GM19468 (cell line): ENCODE measurements at regions not wholly inside any gene's neighbourhood (a gene's known extent, or its start where the extent isn't known, plus 50 kb on each side); places are given as distances from the start of the nearest gene placed in this dataset.

Experiments
- ATAC-seq: cut with Tn5 transposase; IDR thresholded peaks from one replicate; pipeline ENCODE4 v1.9.1; 2021; ENCODE audit warnings: mild to moderate bottlenecking, moderate library complexity, moderate number of reproducible peaks; ENCODE audit not compliant: unreplicated experiment; ENCODE audit errors: extremely low read depth

DNA sequence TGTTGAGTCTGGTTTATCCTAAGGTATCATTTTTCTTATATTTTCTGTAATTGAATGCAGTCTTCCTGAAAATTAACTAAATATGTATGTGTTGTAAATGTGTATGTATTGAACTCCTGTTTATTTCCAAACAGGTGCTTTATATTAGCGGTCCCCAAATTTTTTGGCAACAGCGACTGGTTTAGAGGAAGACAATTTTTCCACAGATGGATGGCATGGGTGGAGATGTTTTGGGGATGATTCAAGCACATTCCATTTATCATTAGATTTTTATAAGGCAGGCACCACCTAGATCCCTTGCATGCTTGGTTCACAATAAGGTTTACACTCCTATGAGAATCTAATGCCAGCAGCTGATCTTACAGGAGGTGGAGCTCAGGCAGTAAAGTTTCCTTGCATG is 210.5 kb upstream of the ANO3 start:
- no peak for ATAC-seq

DNA sequence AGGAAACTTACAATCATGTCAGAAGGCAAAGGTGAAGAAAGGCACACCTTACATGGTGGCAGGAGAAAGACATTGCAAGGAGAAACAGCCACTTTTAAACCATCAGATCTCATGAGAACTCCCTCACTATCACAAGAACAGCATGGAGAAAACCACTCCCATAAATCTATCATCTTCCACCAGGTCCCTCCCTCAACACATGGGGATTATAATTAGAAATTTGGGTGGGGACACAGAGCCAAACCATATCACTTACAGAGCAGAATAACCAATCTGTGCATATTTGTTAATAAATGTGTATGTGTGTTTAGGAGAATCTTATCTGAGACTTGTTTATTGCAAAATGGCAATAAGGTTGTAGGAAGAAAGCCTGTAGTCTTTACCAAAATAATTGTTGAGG is 205.2 kb upstream of the ANO3 start:
- no peak for ATAC-seq

DNA sequence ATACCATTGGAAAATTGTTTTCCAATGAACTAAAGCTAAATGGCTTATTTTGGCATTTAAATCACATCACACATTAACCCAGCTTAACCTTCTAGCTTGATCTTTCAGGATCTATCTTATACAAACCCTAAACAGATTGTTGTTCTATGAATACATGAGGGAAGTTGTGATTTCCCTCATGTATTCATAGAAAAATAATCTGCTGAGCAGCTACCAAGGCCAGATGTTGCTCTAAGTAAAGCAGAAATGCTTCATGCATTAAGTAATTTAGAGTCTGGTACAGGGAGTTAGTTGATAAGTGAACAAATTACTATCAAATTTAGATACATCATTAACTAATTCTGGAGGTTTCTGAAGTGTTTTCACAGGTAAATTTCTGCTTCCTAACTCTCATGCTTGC is 204.6 kb upstream of the ANO3 start:
- no peak for ATAC-seq

GRCh38 chr11:26131406-26131805 is 200.5 kb upstream of the ANO3 start:
- ATAC-seq, result no peak

DNA sequence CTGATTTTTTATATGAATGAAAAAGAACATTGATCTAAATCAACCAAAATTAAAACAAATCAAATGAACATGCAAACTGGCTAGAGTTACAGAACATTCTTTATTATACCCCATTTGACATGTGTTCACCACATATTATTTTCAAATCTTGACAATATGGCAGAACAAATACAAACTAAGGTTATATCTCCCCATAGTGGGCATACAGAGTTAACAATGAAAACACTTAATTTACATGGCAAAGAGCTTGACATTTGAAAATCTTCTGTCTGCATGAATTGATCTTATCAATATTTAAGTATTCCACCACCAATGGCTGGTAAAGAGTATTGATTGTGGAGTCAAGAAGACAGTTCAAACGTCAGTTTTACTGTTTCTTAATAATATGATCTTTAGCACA is 197.9 kb upstream of the ANO3 start:
- ATAC-seq, result no peak

DNA sequence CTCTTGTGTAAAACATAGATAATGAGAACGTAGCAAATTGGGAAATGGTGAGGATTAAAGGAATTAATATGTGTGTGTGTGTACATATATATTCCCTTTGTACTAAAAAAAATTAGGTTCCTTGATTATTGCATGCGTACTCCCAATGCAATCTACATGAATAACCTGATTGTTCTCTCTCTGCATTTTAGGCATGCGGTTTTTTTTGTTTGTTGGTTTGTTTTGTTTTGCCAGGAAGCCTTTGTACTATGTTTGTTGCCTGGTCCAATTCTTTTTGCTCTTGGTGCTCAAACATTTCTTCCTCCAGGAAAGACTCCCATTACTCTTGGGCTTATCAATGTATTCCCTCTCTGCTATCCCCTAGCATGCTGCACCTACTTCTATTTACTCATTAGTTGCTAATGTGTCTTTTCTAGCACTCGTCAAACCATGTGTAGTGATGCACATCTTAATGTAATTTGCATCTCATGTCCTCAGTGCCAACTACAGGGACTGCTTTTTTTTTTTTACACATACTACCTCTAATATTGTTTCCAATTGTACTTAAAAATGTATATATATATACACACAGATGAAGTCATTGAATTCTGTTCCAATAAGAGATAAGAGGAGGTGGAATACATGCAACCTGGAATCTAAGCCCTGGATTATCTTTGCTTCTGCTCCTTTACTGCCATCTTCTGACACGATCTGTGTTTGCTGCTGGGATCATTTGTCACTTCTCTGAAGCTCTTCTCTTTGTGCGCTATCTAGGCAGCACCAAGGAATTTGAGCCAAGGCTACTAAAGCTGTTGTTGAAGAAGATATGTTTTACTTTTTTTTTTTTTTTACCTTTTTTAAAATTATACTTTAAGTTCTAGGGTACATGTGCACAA is 197.2 kb upstream of the ANO3 start:
- ATAC-seq, result peak; percentile 29

- no peak for ATAC-seq
These were observed 194.3 kb upstream of the ANO3 start for GRCh38 chr11:26137651-26138050.

GRCh38 chr11:26142891-26143290 is 189.0 kb upstream of the ANO3 start:
- ATAC-seq, result no peak

- no peak for ATAC-seq
These were observed 188.2 kb upstream of the ANO3 start for GRCh38 chr11:26143566-26144290.

- ATAC-seq, result no peak
These were observed 187.6 kb upstream of the ANO3 start for GRCh38 chr11:26144291-26144690.

DNA sequence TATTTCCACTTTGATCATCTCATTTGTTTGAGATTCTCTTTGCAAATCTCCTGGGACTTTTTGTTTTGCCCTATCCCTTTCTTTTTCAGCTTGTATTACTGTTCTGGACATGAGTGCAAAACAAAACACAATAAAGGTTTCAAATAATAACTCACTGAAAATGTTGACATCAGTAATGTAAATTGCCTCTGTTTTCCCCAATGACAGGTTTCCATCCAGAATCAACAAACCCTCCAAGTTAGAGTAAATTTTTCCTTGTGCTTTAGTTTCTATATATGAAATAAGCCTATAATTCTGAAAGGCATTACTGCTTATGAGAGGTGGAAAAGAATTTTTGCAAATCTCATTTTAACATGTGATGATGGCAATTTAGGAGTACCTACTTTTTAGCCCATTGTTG is 187.0 kb upstream of the ANO3 start:
- no peak for ATAC-seq

DNA sequence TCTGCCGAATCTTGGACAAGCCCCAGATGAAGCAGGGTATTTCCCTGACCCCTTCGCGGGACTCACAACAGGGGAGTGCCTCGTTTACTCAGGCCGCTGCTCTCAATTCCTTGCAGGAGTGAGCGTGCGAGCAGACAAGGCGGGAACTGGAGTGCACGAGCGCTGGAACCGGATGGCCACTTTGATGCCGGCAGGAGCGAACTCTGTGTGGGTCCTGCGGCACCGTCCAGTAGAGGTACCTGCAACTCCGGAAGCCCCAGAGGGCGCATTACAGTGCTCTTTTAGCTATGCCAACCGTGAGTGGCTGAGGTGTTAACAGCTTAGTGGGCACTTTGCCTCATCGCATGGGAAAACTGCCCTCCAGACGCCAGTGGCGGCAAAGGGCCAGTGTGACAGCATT is 182.3 kb upstream of the ANO3 start:
- no peak for ATAC-seq

GRCh38 chr11:26150031-26150430 is 181.9 kb upstream of the ANO3 start:
- ATAC-seq, result no peak

GRCh38 chr11:26158251-26158650 is 173.7 kb upstream of the ANO3 start:
- no peak for ATAC-seq

DNA sequence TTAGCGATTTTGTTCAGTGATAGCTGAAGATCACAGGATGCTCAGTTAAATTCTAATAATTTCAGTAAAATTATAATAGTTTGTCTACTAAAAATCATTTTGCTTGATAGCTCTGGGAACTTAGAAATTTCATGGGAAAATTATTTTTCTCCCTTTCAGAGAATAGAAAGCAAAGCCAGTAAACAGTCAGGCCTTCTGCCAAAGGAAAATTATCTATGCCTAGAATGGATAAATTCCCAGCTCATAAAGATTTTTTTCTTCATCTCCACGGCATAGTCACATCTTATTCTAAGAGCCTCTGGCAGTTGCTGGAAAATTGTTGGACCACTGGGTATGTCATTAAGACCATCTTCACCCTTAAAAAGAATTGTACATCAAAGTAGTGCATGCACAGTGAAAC is 169.6 kb upstream of the ANO3 start:
- no peak for ATAC-seq

DNA sequence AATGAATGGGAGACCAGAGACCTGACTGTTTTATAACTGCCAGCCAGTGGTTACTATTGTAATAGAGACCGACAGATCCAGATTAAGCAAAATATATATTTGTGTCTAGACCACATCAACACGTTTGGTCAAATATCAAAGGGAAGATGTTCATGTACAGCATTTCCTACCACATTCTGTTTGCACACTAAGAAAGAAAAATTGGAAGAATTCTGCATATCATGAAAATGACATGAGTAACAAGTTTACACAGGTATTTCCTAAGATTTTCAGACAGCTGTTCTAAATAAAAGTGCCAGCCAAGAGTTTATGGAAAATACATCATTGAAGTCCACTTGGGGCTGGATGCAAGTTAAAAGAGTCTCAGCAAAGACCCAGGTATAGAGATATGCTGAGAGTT is 145.5 kb upstream of the ANO3 start:
- no peak for ATAC-seq

DNA sequence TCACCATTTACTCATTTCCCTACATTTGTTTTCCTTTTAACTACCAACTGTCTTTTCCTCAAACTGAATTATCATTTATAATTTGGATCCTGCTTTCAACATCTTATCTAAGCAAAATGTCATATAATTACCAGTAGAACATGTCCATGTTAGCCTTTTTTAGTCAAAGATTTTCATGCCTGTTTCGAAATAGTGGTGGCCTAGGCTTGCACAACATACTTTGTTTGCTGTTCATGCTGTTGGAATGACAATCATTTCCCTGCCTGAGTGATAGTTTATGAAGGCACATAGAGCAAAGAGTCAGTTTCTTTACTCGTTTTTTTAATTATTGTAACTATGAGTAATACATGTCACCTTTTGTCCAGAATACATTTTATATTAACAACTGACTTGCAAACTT is 144.3 kb upstream of the ANO3 start:
- ATAC-seq, result no peak

- no peak for ATAC-seq
These were observed 143.4 kb upstream of the ANO3 start for GRCh38 chr11:26188554-26188953.

- ATAC-seq, result no peak
These were observed 140.7 kb upstream of the ANO3 start for GRCh38 chr11:26191193-26191592.

- ATAC-seq, result no peak
These were observed 138.1 kb upstream of the ANO3 start for GRCh38 chr11:26193694-26194365.

DNA sequence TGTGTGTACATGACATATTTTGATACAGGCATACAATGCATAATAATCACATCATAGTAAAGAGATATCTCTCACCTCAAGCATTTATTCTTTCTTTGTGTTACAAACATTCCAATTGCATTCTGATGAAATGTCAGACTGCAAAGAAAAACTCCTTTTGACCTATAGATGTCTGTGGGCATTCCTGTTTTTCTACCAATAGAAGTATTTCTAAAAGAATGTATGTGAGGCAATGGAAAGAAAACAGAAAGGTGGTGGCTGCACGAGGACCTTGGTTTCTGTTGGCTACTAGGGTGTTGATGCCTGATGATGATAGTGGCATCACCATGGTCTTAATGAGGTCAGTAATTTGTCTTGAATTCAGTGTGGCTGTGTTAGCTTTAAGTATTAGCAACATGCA is 137.0 kb upstream of the ANO3 start:
- ATAC-seq, result no peak
